Left lobe of liver (tissue), 2 donors: ENCODE measurements at regions not wholly inside any gene's neighbourhood (a gene's known extent, or its start where the extent isn't known, plus 50 kb on each side); places are given as distances from the start of the nearest gene placed in this dataset.
A peak's percentile ranks its signal among the peaks of the same experiment; 100 is the strongest.
"Not testable (repeated sequence)": the region's sequence is repeated elsewhere in the genome, so short reads cannot be mapped to it uniquely, and the experiment has no call there.

Source experiments
- ATAC-seq: fragments of 200-7000 bp; cut with Tn5 transposase; one replicate; pipeline ENCODE4 v1.9.1; 2020; ENCODE audit warnings: mild to moderate bottlenecking, moderate library complexity
- DNase-seq: peaks from one replicate; pipeline ENCODE4 v3.0.0-alpha.2; 2020; ENCODE audit warnings: low spot score
- donor health status: DM: no; HTN: no; CAD: no; lungs with moderate emphysema.
- donor health status: DM: no; HTN: yes; CAD: no.

DNA sequence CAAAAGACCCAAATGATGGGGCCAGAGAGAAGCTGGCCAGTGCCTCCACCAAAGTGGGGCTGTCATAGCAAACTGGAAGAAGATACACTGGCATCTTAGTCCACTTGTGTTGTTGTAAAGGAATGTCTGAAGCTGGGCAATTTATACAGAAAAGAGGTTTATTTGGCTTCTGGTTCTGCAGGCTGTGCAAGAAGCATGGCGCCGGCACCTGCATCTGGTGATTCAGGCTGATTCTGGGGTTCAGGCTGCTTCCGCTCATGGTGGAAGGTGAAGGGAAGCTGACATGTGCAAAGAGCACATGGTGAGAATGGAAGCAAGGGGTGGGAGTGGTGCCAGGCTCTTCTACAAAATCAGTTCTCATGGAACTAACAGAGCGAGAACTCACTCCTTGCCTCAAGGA, 135.9 kb upstream of the TWIST2 start:
- no peak for ATAC-seq

DNA sequence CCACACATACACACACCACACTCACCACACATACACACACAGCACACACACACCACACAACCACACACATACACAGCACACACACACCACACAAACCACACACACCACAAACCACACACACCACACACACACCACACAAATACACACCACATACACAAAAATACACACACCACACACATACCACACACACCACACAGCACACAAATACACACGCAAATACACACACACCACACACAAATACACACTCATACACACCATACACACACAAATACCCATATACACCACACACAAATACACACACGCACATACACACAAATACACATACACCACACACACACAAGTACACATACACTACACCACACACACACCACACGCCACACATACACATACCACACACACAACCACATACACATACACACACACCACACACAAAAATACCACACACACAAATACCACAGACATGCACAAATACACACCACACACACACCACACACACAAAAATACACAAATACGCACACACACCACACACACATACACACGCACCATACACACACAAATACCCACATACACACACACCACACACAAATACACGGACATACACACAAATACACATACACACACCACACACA, 134.6 kb upstream of the TWIST2 start:
- ATAC-seq = no peak
- no peak for DNase-seq

More for the DNA sequence above, 135.9 kb upstream of the TWIST2 start:
- no peak for DNase-seq

DNA sequence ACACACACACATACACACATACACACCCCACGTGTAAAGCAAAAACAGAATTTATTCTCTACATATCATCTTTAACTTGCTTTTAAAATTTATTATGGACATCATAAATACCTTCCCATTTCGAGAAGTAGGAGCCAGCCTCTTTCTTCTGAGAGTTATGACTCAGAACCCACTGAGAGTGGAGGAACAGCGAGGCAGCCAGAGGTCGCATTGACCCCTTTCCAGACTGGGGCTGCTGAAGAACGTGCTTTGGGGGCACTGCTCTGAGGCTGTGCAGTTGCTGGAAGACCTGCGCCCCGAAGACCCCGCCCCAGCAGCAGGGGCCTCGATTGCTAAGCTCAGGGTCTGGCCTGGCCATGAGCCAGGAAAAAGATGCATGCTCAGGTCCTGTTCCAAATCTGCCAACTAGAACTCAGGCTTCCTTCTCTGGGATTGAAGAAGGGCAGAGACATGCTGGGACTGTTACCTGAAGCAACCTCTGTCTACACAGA, 133.8 kb upstream of the TWIST2 start:
- no peak for ATAC-seq

DNA sequence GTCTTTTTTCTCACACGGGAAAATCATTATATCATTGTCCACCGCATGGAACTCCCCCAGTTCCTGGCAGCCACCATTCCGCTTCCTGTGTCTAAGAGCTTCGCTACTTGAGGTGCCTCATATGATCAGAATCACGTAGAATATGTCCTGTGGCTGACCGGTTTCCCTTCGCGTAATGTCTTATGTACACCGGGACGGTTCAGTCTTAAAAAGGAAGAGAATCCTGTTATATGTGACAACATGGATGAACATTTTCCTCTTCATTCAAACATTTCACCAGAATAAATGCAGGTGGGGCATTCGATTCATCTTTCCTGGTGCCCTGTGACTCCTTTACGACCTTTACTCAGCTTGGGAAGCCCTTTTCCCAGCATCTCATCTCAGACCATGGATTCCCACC, 131.7 kb upstream of the TWIST2 start:
- no peak for DNase-seq
- ATAC-seq = no peak

More for the DNA sequence above, 133.8 kb upstream of the TWIST2 start:
- DNase-seq = no peak

DNA sequence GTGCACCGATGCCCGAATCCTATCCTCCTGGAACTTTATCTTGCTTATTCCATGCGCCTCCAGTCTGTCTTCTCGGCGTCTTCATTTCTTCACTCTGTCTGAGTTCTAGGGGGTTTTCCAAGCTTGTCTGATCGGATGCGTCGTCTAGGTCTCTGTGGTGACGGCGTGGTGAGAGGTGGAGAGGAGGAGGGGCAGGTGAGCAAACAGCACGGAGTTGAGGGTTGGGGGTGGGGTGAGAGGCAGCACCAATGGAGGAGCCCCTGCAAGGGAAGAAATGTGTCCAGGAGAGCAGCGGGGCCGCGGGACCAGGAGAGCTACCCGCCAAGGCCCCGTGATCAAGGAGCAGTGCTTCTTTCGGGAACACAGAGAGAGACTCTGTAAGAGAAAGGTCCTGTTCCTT, 131.3 kb upstream of the TWIST2 start:
- DNase-seq (no peak), ATAC-seq (no peak)

DNA sequence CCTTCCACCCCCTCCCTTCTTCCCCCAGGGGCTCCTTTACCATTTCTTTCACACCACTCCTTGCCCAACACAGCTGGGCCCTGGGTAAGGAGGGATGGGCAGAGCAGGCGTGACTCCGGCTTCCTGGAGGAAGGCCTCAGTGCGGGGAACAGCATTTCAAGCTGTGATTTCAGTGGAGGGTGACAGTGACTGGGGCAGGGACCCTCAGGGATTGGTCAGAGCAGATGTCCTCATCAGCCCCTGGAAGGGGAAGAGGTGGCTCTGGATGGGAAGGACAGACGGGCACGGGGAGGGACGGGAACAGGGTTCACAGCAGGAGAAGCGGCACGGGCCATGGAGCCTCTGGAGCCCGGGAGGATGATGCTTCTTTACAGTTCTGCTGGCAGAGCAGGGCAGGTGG, 130.8 kb upstream of the TWIST2 start:
- ATAC-seq = no peak
- DNase-seq = no peak

DNA sequence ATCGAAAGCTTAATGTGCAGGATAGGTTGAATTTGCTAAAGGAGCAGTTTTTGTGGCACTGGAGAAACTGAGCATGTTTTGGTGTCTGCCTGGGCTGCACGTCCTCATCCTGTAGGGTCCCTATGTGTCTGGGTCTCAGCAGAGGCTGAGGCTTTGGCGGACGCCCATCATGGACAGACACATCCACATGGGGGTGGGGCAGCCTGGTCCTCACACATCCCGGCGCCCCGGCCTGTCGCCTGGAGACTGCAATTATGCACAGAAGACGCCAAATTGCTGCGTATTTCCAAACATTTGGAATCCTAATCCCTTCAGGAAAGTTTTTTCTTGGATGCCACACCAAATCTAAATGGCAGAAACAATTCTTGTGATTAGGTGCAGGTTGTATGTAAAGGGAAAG, 128.2 kb upstream of the TWIST2 start:
- ATAC-seq (no peak), DNase-seq (no peak)

DNA sequence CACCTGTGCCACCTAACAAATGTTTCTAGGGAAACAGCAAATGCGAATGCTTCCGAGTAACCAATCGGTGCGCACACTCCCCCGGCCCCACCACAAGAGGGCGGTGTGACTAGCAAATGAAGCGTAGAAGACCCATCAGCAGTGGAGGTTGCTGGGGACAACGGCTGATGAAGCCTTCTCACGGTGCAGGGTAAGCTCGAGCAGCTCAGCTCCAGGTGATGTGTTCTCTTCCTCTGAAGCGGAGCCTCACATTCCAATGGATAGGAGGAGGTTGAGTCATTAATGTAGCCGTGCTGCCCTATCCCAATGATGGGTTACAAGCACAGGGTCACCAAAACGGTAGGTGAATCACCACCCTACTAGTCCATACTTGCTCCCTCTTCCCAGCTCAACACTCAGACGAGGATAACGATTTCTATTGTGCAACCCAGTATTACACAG, 127.6 kb upstream of the TWIST2 start:
- DNase-seq (no peak), ATAC-seq (peak; percentile 76)

DNA sequence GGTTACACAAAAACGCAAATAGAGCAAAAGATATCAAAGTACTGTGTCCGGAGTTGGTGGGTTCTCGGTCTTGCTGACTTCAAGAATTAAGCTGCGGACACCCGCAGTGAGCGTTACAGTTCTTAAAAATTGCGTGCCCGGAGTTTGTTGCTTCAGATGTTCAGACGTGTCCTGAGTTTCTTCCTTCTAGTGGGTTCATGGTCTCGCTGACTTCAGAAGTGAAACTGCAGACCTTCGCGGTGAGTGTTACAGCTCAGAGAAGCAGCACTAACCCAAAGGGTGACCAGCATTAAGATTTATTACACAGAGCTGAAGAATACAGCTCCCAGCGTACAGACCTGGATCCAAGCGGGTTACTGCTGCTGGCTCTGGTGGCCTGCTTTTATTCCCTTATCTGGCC, 125.7 kb upstream of the TWIST2 start:
- DNase-seq = no peak
- no peak for ATAC-seq

DNA sequence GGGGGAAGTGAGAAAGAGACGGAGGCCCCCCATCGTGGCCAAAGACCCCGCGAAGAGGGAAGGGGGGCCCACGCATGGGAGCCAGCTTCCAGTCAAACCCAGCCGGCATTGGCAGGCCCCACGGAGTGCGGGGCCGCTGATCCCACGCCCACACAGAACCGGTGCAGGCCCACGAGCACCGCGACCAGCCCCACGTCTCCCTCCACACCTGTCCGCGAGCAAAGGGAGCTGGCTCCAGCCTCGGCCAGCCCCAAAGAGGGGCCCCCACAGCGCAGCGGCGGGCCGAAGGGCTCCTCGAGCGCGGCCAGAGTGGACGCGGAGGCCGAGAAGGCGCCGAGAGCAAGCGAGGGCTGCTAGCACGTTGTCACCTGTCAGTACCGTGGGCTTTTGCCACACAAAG, 125.0 kb upstream of the TWIST2 start:
- DNase-seq (no peak), ATAC-seq (no peak)

DNA sequence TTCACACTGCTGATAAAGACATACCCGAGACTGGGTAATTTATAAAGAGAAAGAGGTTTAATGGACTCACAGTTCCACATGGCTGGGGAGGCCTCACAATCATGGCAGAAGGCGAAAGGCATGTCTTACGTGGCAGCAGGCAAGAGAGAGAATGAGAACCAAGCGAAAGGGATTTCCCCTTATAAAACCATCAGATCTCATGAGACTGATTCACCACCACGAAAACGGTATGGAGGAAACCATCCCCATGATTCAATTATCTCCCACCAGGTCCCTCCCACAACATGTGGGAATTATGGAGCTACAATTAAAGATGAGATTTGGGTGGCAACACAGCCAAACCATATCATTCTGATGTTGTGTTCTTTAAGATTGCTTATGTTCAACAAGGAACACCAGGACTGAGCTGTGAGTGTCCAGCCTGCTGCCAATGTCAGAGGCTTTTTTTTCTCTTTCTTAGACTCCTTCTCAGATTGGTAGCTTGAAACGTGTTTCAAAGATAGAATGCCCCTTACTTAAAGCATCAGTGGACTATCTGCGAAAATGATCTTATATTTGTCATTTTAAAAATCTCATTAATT, 124.1 kb upstream of the TWIST2 start:
- DNase-seq, ATAC-seq: not testable (repeated sequence)

DNA sequence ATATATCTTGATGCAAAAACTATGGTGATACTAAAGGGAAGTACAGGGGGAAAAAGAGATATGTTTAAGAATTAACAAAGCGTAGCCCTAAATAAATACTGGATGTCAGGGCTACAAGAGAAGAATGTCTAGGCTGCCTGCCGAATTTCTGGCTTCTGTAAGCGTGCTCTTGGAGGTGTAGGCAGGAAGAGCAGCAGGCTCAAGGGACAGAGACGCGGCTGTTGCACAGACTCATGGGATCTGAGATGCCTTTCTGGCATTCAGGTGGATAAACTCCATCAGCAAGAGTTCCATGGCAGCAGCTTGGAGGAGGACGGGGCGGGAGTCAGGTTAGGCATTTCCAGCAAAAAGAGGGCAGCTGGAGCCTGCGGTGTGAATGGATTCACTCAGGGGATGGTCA, 123.2 kb upstream of the TWIST2 start:
- DNase-seq = no peak
- ATAC-seq = no peak

DNA sequence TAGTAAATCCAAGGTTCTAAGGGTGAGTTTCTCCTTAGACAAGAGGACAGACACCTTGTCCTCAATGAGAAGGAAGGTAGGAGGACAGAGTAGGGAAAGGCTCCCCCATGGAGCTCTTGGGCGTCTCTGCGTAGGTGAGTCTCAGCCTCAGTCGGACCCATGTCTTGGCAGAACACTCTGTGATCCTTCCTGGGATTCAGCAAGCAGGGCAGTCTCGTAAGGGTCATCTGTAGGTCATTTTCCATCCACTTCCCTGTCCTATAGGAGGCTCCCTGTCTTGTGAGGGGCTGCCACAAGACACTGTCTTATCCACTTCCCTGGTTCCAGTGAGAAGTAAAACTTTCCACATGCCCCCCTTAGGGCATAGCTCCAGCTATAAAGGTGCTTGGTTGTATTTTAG, 122.6 kb upstream of the TWIST2 start:
- no peak for DNase-seq
- ATAC-seq = no peak

DNA sequence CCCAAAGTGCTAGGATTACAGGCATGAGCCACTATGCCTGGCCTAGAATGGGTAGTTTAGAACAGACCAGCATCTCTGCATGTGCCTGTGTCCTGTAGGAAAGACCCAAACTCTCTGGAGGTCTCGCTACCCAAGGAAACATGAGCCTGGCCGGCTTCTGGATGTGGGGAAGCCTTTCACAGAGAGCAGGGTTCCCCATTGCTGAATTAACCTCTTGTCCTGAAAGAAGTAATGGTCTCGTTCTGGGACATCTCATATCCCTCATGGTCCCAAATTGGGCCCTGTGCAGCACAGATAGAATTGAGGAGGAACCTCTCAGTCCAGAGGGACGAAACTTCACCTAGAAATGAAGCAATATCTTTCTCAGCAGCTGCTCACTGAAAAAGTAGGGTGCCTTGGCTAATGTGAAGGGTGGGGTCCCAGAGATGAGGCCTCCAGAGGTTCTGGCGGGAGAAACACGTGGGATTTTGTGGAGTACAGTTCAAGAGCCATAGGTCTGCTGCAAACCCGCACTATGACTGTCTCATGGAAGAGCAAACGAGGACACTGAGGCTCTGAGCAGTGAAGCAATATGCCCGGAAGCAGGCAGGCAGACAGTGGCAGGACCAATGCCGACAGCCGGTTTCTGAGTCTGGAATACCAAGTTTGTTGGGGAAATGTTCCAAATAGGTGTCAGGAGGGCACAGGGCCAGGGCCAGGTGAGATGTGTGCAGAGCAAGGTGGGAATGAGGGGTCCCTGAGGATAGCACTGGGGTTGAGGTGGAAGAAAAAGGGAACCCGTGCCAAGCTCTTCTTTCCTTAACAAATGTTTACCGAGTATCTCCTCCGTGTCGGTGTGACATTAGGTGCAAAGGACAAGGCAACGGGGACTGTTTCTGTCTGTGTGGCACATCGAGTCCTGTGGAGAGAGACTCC, 121.0 kb upstream of the TWIST2 start:
- ATAC-seq = no peak
- DNase-seq = no peak

DNA sequence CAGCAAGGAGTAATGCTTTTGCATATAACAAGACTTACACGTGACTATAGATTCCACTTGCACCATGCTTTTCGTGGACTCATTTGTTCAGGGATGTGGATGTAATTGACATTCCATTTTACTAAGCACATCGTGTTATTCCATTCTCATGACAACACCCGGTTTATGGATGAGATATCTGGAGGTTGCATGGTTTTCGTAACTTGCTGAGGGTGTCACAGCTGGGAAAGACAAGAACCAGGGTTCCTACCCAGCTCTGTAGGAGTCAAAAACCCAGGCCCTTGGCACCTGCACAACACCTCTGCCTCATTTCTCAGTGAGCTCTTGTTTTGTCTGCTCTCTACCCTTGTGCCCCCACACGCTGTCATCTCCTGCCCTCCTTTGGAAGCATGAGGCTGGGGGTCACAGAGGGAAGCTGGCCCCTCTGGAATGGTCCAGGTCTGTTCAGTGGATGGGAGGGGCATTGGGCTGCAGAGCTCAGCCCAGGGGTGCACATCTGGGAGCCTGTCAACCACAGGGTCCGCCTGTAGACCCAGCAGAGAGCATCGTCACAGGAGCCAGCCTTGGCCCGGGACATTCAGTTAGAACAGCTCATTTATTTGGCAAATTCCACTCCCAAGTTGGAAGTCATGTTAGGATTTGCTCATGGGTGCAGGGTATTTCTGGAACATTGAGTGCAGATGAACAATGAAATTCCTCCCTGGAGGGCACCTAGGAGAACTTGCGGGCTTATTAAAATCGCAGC, 120.1 kb upstream of the TWIST2 start:
- DNase-seq (no peak), ATAC-seq (no peak)

DNA sequence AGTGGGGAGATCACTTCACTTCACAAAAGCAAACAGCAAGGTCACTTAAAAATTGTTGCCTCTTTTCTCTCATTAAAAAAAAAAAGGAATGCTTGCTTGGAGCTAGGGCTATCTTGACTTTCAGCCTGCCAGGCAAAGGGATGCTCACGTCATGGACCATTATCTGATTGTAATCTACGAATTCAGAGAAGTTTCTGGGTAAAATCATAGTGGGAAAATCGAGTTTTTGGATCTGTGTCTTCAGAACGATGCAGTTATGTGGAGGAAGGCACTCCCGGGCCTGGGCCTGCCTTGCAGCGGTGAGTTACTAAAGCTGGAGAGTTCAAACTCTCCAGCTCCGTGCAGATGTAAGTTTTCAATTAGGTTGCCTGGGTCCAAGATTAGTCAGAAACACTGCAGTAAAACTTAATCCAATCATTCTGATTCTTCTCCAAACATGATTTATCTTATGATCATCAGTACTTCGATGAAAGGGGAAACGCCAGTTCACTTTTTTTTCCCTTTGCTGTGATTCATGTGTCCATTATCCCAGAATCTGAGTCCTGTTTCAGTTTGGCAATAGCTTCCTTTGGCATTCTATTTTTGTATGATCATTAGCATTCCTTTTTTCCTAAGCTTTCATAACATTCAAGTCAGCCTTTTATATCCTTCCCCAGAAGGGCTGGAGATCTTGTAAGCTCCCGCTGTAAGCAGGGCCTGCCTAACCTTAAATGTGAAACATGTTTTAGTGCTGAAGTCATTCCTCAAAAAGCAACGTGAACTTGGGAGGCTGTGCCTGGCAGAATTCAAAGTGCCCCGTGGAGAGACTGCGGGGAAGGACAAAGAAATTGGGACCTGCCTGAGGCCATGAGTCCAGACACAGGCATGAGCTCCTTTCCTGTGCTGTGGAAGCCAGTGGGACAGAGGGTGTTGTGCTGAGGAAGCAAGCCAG, 119.3 kb upstream of the TWIST2 start:
- DNase-seq = no peak
- no peak for ATAC-seq

DNA sequence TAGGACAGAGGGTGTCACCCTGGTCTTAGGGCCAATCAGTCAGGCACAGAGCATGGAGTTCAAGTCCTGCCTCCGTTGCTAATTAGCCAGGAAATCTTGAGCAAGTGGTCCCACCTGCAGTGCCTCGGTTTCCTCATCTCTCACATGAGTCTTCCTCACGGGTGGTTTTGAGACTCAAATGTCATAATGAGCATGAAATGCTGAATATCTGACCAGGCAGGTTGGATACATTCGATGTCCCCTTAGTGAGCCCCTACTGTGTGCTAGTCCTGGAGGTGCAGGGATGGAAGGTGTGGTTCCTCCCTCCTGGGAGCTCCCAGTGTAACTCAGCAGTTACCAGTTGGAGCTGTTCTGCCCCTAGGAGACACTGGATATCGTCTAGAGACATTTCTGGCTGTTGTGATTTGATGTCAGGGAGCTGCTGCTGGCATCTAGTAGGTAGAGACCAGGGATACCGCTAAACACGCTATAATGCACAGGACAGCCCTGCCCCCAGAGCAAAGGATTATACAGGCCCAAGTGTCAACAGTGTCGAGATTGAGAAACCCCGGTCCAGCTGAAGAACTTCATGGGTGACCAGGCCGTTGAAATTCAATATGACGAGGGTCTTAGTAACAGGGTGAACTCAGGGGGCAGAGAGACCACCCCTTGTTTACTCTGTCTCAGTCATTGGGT, 118.5 kb upstream of the TWIST2 start:
- no peak for DNase-seq
- no peak for ATAC-seq

DNA sequence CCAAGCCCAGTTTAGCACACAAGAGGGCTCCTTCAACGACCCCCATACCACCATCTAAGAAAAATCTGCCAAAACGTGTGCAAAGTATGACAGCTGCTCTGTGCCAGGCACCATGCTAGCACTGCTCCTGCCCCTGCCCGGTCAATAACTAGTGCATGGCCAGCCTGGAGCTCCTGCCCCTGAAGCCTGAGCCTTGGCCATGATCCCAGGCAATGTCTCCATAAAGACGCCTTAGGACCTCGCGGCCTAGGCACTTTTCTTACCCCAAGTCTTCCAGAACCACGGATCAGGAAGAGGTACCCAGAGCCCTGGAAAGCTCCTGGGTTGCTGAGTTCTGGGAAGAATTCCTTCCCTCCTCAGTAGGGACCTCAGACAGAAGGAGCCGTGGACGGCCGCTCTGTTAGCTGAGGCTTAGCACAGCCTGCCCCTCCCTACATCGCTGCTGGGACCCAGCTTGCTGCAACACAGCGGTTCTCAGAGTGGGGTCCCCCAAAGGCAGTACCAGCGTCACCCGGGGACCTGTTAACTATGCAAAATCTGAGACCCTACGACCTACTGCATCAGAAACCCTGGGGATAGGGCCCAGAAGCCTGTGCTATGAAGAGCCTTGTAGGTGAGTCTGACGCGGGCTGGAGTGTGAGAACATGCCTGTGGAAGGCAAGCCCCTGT, 117.8 kb upstream of the TWIST2 start:
- no peak for DNase-seq
- no peak for ATAC-seq

DNA sequence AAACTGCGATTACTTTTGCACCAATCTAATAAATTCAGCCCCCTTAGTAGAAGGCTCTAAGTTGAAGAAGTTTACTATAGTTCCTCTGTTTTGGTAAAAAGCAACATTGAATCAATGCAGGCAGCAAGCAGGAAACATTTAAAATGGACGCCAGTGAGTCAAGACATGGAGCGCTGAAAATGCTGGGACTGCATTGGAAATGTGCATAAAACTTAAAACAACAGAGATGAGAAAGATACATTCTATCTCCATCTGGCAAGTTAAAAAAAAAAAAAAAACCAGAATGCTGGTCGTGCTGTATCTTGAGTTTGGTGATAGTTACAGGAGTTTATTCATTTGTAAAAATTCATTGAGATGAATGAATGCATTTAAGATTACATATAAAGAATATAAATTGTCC, 117.0 kb upstream of the TWIST2 start:
- ATAC-seq = no peak

More for the DNA sequence above, 117.0 kb upstream of the TWIST2 start:
- no peak for DNase-seq
